Keratinocyte (primary cell): ENCODE measurements at regions not wholly inside any gene's neighbourhood (a gene's known extent, or its start where the extent isn't known, plus 50 kb on each side); places are given as distances from the start of the nearest gene placed in this dataset.

Experiments
- DNase-seq: peaks from one replicate; pipeline ENCODE4 v3.0.0-alpha.2; 2011; ENCODE audit warnings: low read depth, missing footprints, low spot score
- FAIRE-seq: peaks from 2 replicates; lab custom pipeline; 2011; peaks lifted over from hg19 to GRCh38; lab: Jason Lieb, UNC
- H2AFZ ChIP-seq: 2 replicates; pipeline ENCODE4 v1.6.0; 2012; ENCODE audit warnings: low read length, control low read depth, inconsistent platforms; ENCODE audit not compliant: control insufficient read depth
- H3K27ac ChIP-seq: 2 replicates; pipeline ENCODE4 v1.5.1; 2011; ENCODE audit warnings: low read length; ENCODE audit not compliant: control insufficient read depth, insufficient read depth
- H3K27me3 ChIP-seq: 3 replicates; pipeline ENCODE4 v1.6.0; 2011; ENCODE audit warnings: low read length; ENCODE audit not compliant: control insufficient read depth, insufficient read depth; ENCODE audit errors: extremely low read depth
- H3K36me3 ChIP-seq, 2 experiments: 2 replicates in 1 of 2; 3 replicates in 1 of 2; pipeline ENCODE4 v1.5.1; 2011; ENCODE audit warnings: low read length in 2 of 2, mild to moderate bottlenecking in 1 of 2; ENCODE audit not compliant: control insufficient read depth in 2 of 2, insufficient read depth in 2 of 2; ENCODE audit errors: extremely low read depth in 1 of 2
- H3K4me1 ChIP-seq: 3 replicates; pipeline ENCODE4 v1.5.1; 2011; ENCODE audit warnings: low read length; ENCODE audit not compliant: control insufficient read depth, insufficient read depth; ENCODE audit errors: extremely low read depth
- H3K4me2 ChIP-seq: 3 replicates; pipeline ENCODE4 v1.6.0; 2011; ENCODE audit warnings: low read depth, low read length; ENCODE audit not compliant: control insufficient read depth, insufficient read depth; ENCODE audit errors: extremely low read depth
- H3K4me3 ChIP-seq, 3 experiments: fragments of 200-600 bp in 1 of 3; sonication (generic) in 1 of 3; 2 replicates in 2 of 3; 3 replicates in 1 of 3; pipeline ENCODE4 v1.5.1; 2011 to 2016; ENCODE audit warnings: low read length in 3 of 3, mild to moderate bottlenecking in 3 of 3, control low read depth in 2 of 3, inconsistent platforms in 1 of 3, low read depth in 1 of 3, mixed read lengths in 1 of 3, mixed run types in 1 of 3, moderate library complexity in 1 of 3; ENCODE audit not compliant: control insufficient read depth in 2 of 3, insufficient read depth in 2 of 3; ENCODE audit errors: extremely low read depth in 1 of 3
- H3K79me2 ChIP-seq: 2 replicates; pipeline ENCODE4 v1.6.0; 2012; ENCODE audit warnings: low read length; ENCODE audit not compliant: control insufficient read depth, insufficient read depth
- H3K9ac ChIP-seq: 3 replicates; pipeline ENCODE4 v1.6.0; 2011; ENCODE audit warnings: low read length; ENCODE audit not compliant: control insufficient read depth, insufficient read depth; ENCODE audit errors: extremely low read depth
- H3K9me1 ChIP-seq: 3 replicates; pipeline ENCODE4 v1.6.0; 2011; ENCODE audit warnings: low read length; ENCODE audit not compliant: control insufficient read depth, insufficient read depth; ENCODE audit errors: extremely low read depth
- H3K9me3 ChIP-seq: 2 replicates; pipeline ENCODE4 v1.5.1; 2012; ENCODE audit warnings: low read depth, low read length; ENCODE audit not compliant: control insufficient read depth
- H4K20me1 ChIP-seq: 3 replicates; pipeline ENCODE4 v1.6.0; 2011; ENCODE audit warnings: low read length; ENCODE audit not compliant: control insufficient read depth, insufficient read depth; ENCODE audit errors: extremely low read depth
- CTCF ChIP-seq, 3 experiments: IDR thresholded peaks in 1 of 3; conservative IDR thresholded peaks in 1 of 3; optimal IDR thresholded peaks in 1 of 3; 2 replicates in 2 of 3; 3 replicates in 1 of 3; pipeline versions ENCODE3 to v1.5.1; 2011; ENCODE audit warnings: low read length in 3 of 3, mild to moderate bottlenecking in 3 of 3, moderate library complexity in 2 of 3, control low read depth in 1 of 3, inconsistent platforms in 1 of 3; ENCODE audit not compliant: insufficient read depth in 2 of 3; ENCODE audit errors: extremely low read depth in 1 of 3
- EZH2 ChIP-seq: IDR thresholded peaks from one replicate; pipeline ENCODE4 v1.6.1; 2012; ENCODE audit warnings: inconsistent platforms, mild to moderate bottlenecking, low read length, moderate library complexity
- dilution Hi-C: fragments of 300-500 bp; cut with MboI; formaldehyde crosslinking; loops from one replicate; pipeline ENCODE4 v1.7.0; 2020; ENCODE audit warnings: low sequenced_read_pairs; ENCODE audit not compliant: extremely low pct_ligation_motif_present

GRCh38 chr13:91245288-91245687 lies 102.2 kb upstream of the MIR17HG start:
- Histone ChIP-seq H4K20me1 (no peaks in the 10 kb centered on the region), H3K9me3 (no peaks in the 10 kb centered on the region), H3K27ac (no peak overlapping the region), H2AFZ (no peak overlapping the region), H3K9ac (no peak overlapping the region), H3K27me3 (no peaks in the 10 kb centered on the region), H3K79me2 (no peaks in the 10 kb centered on the region), H3K9me1 (no peaks in the 10 kb centered on the region), H3K4me1 (no peaks in the 10 kb centered on the region), H3K36me3 (no peaks in the 10 kb centered on the region), H3K4me3 (no peak overlapping the region), H3K4me2 (no peak overlapping the region)
- DNase-seq: no peak
- TF ChIP-seq EZH2: no peak
- TF ChIP-seq CTCF (optimal IDR thresholded peaks at IDR 0.05 in 1 of 3, IDR thresholded peaks at IDR 0.05 in 1 of 3, conservative IDR thresholded peaks at IDR 0.05 in 1 of 3; ENCODE audit: extremely low read depth in 1 of 3, insufficient read depth in 2 of 3, low read length in 3 of 3): no peak
- FAIRE-seq: no peak
- dilution Hi-C loops: no loop called here

GRCh38 chr13:91247768-91248167 lies 99.7 kb upstream of the MIR17HG start:
- Histone ChIP-seq H4K20me1 (no peaks in the 10 kb centered on the region), H3K4me2 (no peak overlapping the region), H3K27me3 (no peaks in the 10 kb centered on the region), H3K27ac (no peak overlapping the region), H3K9ac (no peak overlapping the region), H3K4me3 (no peak overlapping the region), H3K36me3 (no peaks in the 10 kb centered on the region), H3K4me1 (no peaks in the 10 kb centered on the region), H3K9me3 (no peaks in the 10 kb centered on the region), H3K79me2 (no peaks in the 10 kb centered on the region), H2AFZ (no peak overlapping the region), H3K9me1 (no peaks in the 10 kb centered on the region)
- no peak for DNase-seq
- TF ChIP-seq EZH2 (no peak), CTCF (optimal IDR thresholded peaks at IDR 0.05 in 1 of 3, IDR thresholded peaks at IDR 0.05 in 1 of 3, conservative IDR thresholded peaks at IDR 0.05 in 1 of 3; ENCODE audit: extremely low read depth in 1 of 3, insufficient read depth in 2 of 3, low read length in 3 of 3) (no peak)
- dilution Hi-C loops: no loop called here
- FAIRE-seq: no peak
